BLaER1 (cell line): ENCODE measurements at regions not wholly inside any gene's neighbourhood (a gene's known extent, or its start where the extent isn't known, plus 50 kb on each side); places are given as distances from the start of the nearest gene placed in this dataset.

Experiments used
- H3K27ac ChIP-seq: shearing (Covaris generic); formaldehyde crosslinking; 2 replicates; pipeline ENCODE4 v1.8.1; 2022
- H3K27me3 ChIP-seq: shearing (Covaris generic); formaldehyde crosslinking; 2 replicates; pipeline ENCODE4 v1.8.1; 2022
- H3K36me3 ChIP-seq: shearing (Covaris generic); formaldehyde crosslinking; 2 replicates; pipeline ENCODE4 v1.8.1; 2022
- H3K4me1 ChIP-seq: shearing (Covaris generic); formaldehyde crosslinking; 2 replicates; pipeline ENCODE4 v1.8.1; 2022
- H3K4me2 ChIP-seq: shearing (Covaris generic); formaldehyde crosslinking; 2 replicates; pipeline ENCODE4 v1.8.1; 2022
- H3K4me3 ChIP-seq: shearing (Covaris generic); formaldehyde crosslinking; 2 replicates; pipeline ENCODE4 v1.8.1; 2022
- H3K9ac ChIP-seq: shearing (Covaris generic); formaldehyde crosslinking; 2 replicates; pipeline ENCODE4 v1.8.1; 2022
- H3K9me3 ChIP-seq: shearing (Covaris generic); formaldehyde crosslinking; 2 replicates; pipeline ENCODE4 v1.8.1; 2022
- H4K20me1 ChIP-seq: shearing (Covaris generic); formaldehyde crosslinking; 2 replicates; pipeline ENCODE4 v1.8.1; 2022
- Cebpa-rat ChIP-seq: shearing (Covaris generic); IDR thresholded peaks from 2 replicates; pipeline ENCODE4 v1.8.1; 2022

- no peaks in the 10 kb centered on the region for H3K27me3 ChIP-seq
- no peak overlapping the region for H3K27ac ChIP-seq
- TF ChIP-seq Cebpa-rat: no peak
- peaks cover 6% of the 10 kb centered on the region; the same call in 1 of the 2 replicates for H3K4me1 ChIP-seq
- H3K9ac ChIP-seq: no peak overlapping the region
- H3K4me3 ChIP-seq: no peak overlapping the region
- H3K9me3 ChIP-seq: no peaks in the 10 kb centered on the region
- H3K4me2 ChIP-seq: no peak overlapping the region
- no peaks in the 10 kb centered on the region for H3K36me3 ChIP-seq
- no peaks in the 10 kb centered on the region for H4K20me1 ChIP-seq
Measured at GRCh38 chrX:13130816-13131215, 86.4 kb upstream of the FAM9C start.

- H3K27me3 ChIP-seq: no peaks in the 10 kb centered on the region
- TF ChIP-seq Cebpa-rat: no peak
- H3K9me3 ChIP-seq: no peaks in the 10 kb centered on the region
- H4K20me1 ChIP-seq: no peaks in the 10 kb centered on the region
- no peaks in the 10 kb centered on the region for H3K36me3 ChIP-seq
- H3K4me2 ChIP-seq: no peak overlapping the region
- H3K9ac ChIP-seq: no peak overlapping the region
- H3K4me1 ChIP-seq: peaks cover 19% of the 10 kb centered on the region
- H3K4me3 ChIP-seq: no peak overlapping the region
- no peak overlapping the region for H3K27ac ChIP-seq
Measured at GRCh38 chrX:13128104-13128503, 83.7 kb upstream of the FAM9C start.

GRCh38 chrX:13126775-13127174 lies 82.4 kb upstream of the FAM9C start:
- Histone ChIP-seq H3K27ac (no peak overlapping the region), H3K36me3 (no peaks in the 10 kb centered on the region), H3K9ac (no peak overlapping the region), H3K9me3 (no peaks in the 10 kb centered on the region), H3K4me1 (peaks cover 16% of the 10 kb centered on the region), H3K4me2 (no peak overlapping the region), H3K4me3 (no peak overlapping the region), H3K27me3 (no peaks in the 10 kb centered on the region), H4K20me1 (no peaks in the 10 kb centered on the region)
- no peak for TF ChIP-seq Cebpa-rat

- no peak overlapping the region for H3K27ac ChIP-seq
- no peaks in the 10 kb centered on the region for H4K20me1 ChIP-seq
- H3K27me3 ChIP-seq: no peaks in the 10 kb centered on the region
- no peak overlapping the region for H3K9ac ChIP-seq
- H3K9me3 ChIP-seq: no peaks in the 10 kb centered on the region
- H3K36me3 ChIP-seq: no peaks in the 10 kb centered on the region
- peaks cover 13% of the 10 kb centered on the region for H3K4me1 ChIP-seq
- no peak overlapping the region for H3K4me3 ChIP-seq
- H3K4me2 ChIP-seq: no peak overlapping the region
- no peak for TF ChIP-seq Cebpa-rat
Measured at GRCh38 chrX:13125188-13125587, 80.8 kb upstream of the FAM9C start.

GRCh38 chrX:13123857-13124345 lies 79.5 kb upstream of the FAM9C start:
- Histone ChIP-seq H3K9ac (no peak overlapping the region), H3K27ac (no peak overlapping the region), H3K9me3 (peaks cover 3% of the 10 kb centered on the region; the same call in 1 of the 2 replicates), H3K4me1 (peaks cover 13% of the 10 kb centered on the region), H3K36me3 (no peaks in the 10 kb centered on the region), H3K27me3 (no peaks in the 10 kb centered on the region), H4K20me1 (no peaks in the 10 kb centered on the region), H3K4me2 (peak overlapping the region; percentile 24; the same call in 1 of the 2 replicates), H3K4me3 (no peak overlapping the region)
- TF ChIP-seq Cebpa-rat: no peak

GRCh38 chrX:13123247-13123856 lies 78.9 kb upstream of the FAM9C start:
- Histone ChIP-seq H3K27me3 (no peaks in the 10 kb centered on the region), H3K9ac (no peak overlapping the region)

GRCh38 chrX:13121020-13121555 lies 76.7 kb upstream of the FAM9C start:
- Histone ChIP-seq H3K27me3 (no peaks in the 10 kb centered on the region), H3K36me3 (no peaks in the 10 kb centered on the region), H3K4me1 (peaks cover 13% of the 10 kb centered on the region), H3K9me3 (peaks cover 31% of the 10 kb centered on the region), H3K27ac (no peak overlapping the region), H3K9ac (no peak overlapping the region), H3K4me3 (no peak overlapping the region), H3K4me2 (no peak overlapping the region), H4K20me1 (no peaks in the 10 kb centered on the region)
- no peak for TF ChIP-seq Cebpa-rat

More at GRCh38 chrX:13123247-13123856, 78.9 kb upstream of the FAM9C start:
- Histone ChIP-seq H3K4me2 (peak overlapping the region; percentile 24; the same call in 1 of the 2 replicates), H3K9me3 (peaks cover 8% of the 10 kb centered on the region), H3K4me1 (peaks cover 13% of the 10 kb centered on the region), H3K4me3 (no peak overlapping the region), H3K36me3 (no peaks in the 10 kb centered on the region), H3K27ac (no peak overlapping the region), H4K20me1 (no peaks in the 10 kb centered on the region)
- no peak for TF ChIP-seq Cebpa-rat

GRCh38 chrX:13120017-13120416 lies 75.6 kb upstream of the FAM9C start:
- H3K9me3 ChIP-seq: peaks cover 31% of the 10 kb centered on the region
- H3K9ac ChIP-seq: no peak overlapping the region
- no peaks in the 10 kb centered on the region for H4K20me1 ChIP-seq
- no peak overlapping the region for H3K4me2 ChIP-seq
- no peak overlapping the region for H3K4me3 ChIP-seq
- TF ChIP-seq Cebpa-rat: no peak
- peaks cover 13% of the 10 kb centered on the region for H3K4me1 ChIP-seq
- H3K27me3 ChIP-seq: no peaks in the 10 kb centered on the region
- no peak overlapping the region for H3K27ac ChIP-seq
- H3K36me3 ChIP-seq: no peaks in the 10 kb centered on the region

GRCh38 chrX:13119386-13119785 lies 75.0 kb upstream of the FAM9C start:
- no peak overlapping the region for H3K27ac ChIP-seq
- no peaks in the 10 kb centered on the region for H3K27me3 ChIP-seq
- H4K20me1 ChIP-seq: no peaks in the 10 kb centered on the region
- H3K9me3 ChIP-seq: peaks cover 31% of the 10 kb centered on the region
- no peak overlapping the region for H3K4me2 ChIP-seq
- peaks cover 13% of the 10 kb centered on the region for H3K4me1 ChIP-seq
- H3K4me3 ChIP-seq: no peak overlapping the region
- H3K9ac ChIP-seq: no peak overlapping the region
- no peaks in the 10 kb centered on the region for H3K36me3 ChIP-seq
- TF ChIP-seq Cebpa-rat: no peak

- H3K4me2 ChIP-seq: no peak overlapping the region
- H3K9me3 ChIP-seq: peaks cover 31% of the 10 kb centered on the region
- no peak overlapping the region for H3K9ac ChIP-seq
- H3K4me3 ChIP-seq: no peak overlapping the region
- H4K20me1 ChIP-seq: no peaks in the 10 kb centered on the region
- H3K27ac ChIP-seq: no peak overlapping the region
- H3K4me1 ChIP-seq: no peaks in the 10 kb centered on the region
- no peaks in the 10 kb centered on the region for H3K27me3 ChIP-seq
- no peaks in the 10 kb centered on the region for H3K36me3 ChIP-seq
- TF ChIP-seq Cebpa-rat: no peak
Measured at GRCh38 chrX:13115146-13115855, 70.9 kb upstream of the FAM9C start.
